Duodenal mucosa (tissue), 2 donors: ENCODE measurements at regions not wholly inside any gene's neighbourhood (a gene's known extent, or its start where the extent isn't known, plus 50 kb on each side); places are given as distances from the start of the nearest gene placed in this dataset.

ENCODE experiments used
- H3K27ac ChIP-seq: one replicate; pipeline ENCODE4 v1.7.0; 2013; ENCODE audit warnings: low read depth, low read length
- H3K27me3 ChIP-seq, 2 donors: one replicate each; pipeline ENCODE4 v1.7.0; 2013; ENCODE audit warnings: low read length in 2 of 2, control low read depth in 1 of 2; ENCODE audit not compliant: insufficient read depth in 2 of 2, control insufficient read depth in 1 of 2
- H3K36me3 ChIP-seq, 2 donors: one replicate each; pipeline ENCODE4 v1.7.0; 2013; ENCODE audit warnings: low read length in 2 of 2, control low read depth in 1 of 2; ENCODE audit not compliant: insufficient read depth in 2 of 2, control insufficient read depth in 1 of 2
- H3K4me1 ChIP-seq, 2 donors: one replicate each; pipeline ENCODE4 v1.7.0; 2013; ENCODE audit warnings: low read length in 2 of 2, control low read depth in 1 of 2; ENCODE audit not compliant: insufficient read depth in 2 of 2, control insufficient read depth in 1 of 2
- H3K4me3 ChIP-seq, 2 donors: one replicate each; pipeline ENCODE4 v1.7.0; 2013; ENCODE audit warnings: low read length in 2 of 2, low read depth in 1 of 2
- H3K9ac ChIP-seq, 2 donors: one replicate each; pipeline ENCODE4 v1.7.0; 2013; ENCODE audit warnings: low read length in 2 of 2, low read depth in 1 of 2
- H3K9me3 ChIP-seq, 2 donors: one replicate each; pipeline ENCODE4 v1.7.0; 2013; ENCODE audit warnings: low read length in 2 of 2, control low read depth in 1 of 2; ENCODE audit not compliant: control insufficient read depth in 1 of 2

DNA sequence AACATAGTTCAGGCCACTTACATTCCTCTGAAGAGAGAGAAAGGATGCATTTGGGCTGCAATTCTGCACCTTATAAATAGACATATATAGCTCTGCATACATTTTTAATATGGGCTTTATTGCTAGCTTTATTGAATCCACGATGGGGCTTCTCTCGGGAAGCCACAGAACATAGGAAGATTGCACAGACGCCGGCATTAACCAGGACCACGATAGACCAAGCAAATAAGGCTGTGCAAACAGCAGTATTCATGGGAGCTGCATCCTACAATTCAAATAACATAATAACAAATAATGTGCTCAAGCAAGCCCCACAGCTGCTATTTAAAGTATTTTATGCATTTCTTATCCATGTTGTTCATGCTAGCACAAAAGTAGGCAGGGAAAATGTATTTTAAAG lies 432.3 kb downstream of the TMEM114 start:
- no peak overlapping the region for H3K27ac ChIP-seq
- H3K36me3 ChIP-seq = no peaks in the 10 kb centered on the region
- no peak overlapping the region for H3K4me3 ChIP-seq
- H3K9me3 ChIP-seq = peaks cover 0 to 4% of the 10 kb centered on the region in 2 donors
- H3K9ac ChIP-seq = no peak overlapping the region
- no peaks in the 10 kb centered on the region for H3K4me1 ChIP-seq
- no peaks in the 10 kb centered on the region for H3K27me3 ChIP-seq

DNA sequence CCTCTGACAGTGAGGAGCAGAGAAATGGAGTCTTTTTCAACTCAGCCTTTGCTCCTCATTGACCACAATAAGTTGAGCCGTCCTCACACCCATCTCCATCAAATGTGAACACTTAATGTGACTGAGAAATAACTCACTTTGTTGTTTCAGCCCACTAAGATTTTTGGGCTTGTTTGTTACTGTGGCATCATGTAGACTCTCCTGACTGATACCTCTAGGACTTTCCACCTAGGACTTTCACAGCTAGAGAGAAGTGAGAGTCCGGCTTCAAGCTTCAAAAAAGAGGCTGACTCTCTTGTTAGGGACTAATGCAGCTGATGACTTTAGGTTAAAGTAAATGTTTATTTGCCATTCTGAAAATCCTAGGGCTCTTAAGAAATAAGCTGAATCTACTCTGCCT lies 435.0 kb downstream of the TMEM114 start:
- Histone ChIP-seq H3K4me3 (no peak overlapping the region), H3K27me3 (no peaks in the 10 kb centered on the region), H3K27ac (no peak overlapping the region), H3K4me1 (no peaks in the 10 kb centered on the region), H3K9ac (no peak overlapping the region), H3K36me3 (no peaks in the 10 kb centered on the region), H3K9me3 (peaks cover 0 to 4% of the 10 kb centered on the region in 2 donors)

DNA sequence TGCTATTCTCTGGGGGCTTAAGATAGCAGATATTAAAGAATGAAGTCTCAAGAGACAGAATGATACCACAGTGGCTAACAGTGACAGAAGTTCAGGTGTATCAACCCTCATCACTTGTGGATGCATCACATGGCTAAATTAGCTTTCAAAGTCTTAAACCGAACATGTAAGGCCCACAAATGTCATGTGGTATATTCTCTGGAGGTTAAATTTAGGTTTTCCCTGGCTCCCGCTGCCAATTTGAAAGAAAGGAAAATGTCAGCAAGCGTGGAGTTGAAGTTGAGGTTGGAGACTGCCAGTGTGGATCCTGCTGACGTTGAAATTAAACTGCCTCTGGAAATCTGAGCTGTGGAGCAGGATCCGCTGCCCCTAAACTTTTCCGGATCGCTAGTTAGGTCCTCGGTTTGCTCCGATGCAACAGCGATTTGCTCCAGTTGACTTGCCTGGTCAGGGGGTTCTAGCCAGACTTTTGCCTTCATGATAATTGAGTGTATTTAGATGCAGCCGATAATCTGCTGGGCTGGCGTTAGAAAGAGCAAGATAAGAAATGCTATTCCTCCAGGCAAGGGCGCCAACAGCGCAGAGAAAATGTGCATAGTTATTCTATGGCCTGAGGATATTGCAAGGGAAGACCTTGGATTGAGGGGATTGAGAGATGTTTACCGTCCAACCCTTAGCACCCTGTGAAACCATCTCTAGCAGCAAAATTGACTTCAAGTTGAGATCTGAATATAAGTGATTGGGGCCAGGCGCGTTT lies 443.9 kb downstream of the TMEM114 start:
- Histone ChIP-seq H3K4me3 (no peak overlapping the region), H3K36me3 (no peaks in the 10 kb centered on the region), H3K9me3 (no peaks in the 10 kb centered on the region), H3K9ac (no peak overlapping the region), H3K27me3 (no peaks in the 10 kb centered on the region), H3K4me1 (no peaks in the 10 kb centered on the region), H3K27ac (no peak overlapping the region)

DNA sequence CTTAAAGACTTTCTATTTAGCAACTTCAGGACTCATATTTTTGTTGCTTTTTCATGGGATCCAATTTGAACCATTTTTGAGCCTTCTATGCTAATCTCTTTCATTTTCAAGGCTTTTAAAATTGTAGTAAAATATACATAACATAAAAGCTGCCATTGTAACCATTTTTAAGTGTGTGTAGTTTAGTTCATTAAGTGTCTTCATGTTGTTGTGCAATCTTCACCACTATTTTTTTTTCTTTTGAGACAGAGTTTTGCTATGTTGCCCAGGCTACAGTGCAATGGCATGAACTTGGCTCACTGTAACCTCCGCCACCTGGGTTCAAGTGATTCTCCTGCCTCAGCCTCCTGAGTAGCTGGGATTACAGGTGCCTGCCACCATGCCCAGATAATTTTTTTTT lies 451.6 kb downstream of the TMEM114 start:
- no peak overlapping the region for H3K4me3 ChIP-seq
- no peak overlapping the region for H3K9ac ChIP-seq
- no peaks in the 10 kb centered on the region for H3K27me3 ChIP-seq
- H3K36me3 ChIP-seq = no peaks in the 10 kb centered on the region
- no peaks in the 10 kb centered on the region for H3K9me3 ChIP-seq
- no peaks in the 10 kb centered on the region for H3K4me1 ChIP-seq
- H3K27ac ChIP-seq = no peak overlapping the region

DNA sequence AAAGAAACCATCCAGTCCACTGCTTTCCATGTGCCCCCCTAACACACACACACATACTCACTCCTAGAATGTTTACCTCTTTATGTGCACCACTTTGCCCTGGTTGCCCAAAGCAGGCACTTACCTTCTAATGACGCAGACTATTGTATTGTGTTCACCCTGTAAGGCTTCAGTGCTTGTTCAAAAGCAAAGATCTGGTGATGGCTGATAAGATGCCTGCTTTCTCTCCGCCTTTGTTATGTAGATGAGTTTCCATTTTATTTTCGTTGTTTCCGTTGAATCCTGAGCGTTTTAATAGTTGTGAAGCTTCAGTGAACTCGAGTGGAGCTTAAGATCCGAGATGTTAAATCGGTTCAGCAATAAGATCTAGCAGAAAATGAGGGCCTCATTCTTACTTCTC lies 452.7 kb downstream of the TMEM114 start:
- H3K4me3 ChIP-seq = no peak overlapping the region
- no peak overlapping the region for H3K27ac ChIP-seq
- no peaks in the 10 kb centered on the region for H3K4me1 ChIP-seq
- no peaks in the 10 kb centered on the region for H3K27me3 ChIP-seq
- no peaks in the 10 kb centered on the region for H3K9me3 ChIP-seq
- no peak overlapping the region for H3K9ac ChIP-seq
- H3K36me3 ChIP-seq = no peaks in the 10 kb centered on the region

DNA sequence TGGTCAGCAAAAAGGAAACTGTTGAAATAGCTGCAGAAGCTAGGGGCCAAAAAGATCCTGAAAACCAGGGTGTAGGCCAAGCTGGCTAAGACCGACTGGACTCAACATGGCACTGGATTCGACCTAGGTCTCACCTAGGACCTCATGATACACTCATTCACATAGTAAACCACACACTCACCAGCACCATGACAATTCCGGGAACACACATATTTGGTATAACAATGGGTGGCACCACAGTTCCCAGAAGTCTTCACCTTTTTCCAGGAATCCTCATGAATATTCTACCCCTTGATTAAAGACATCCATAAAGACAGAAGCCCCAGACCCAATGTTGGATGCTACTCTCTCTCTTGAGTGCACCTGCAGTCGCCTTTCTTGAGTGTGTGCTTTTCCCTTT lies 460.1 kb downstream of the TMEM114 start:
- Histone ChIP-seq H3K9ac (no peak overlapping the region), H3K27ac (no peak overlapping the region), H3K4me1 (no peaks in the 10 kb centered on the region), H3K36me3 (no peaks in the 10 kb centered on the region), H3K27me3 (no peaks in the 10 kb centered on the region), H3K9me3 (peaks cover 0 to 6% of the 10 kb centered on the region in 2 donors), H3K4me3 (no peak overlapping the region)

DNA sequence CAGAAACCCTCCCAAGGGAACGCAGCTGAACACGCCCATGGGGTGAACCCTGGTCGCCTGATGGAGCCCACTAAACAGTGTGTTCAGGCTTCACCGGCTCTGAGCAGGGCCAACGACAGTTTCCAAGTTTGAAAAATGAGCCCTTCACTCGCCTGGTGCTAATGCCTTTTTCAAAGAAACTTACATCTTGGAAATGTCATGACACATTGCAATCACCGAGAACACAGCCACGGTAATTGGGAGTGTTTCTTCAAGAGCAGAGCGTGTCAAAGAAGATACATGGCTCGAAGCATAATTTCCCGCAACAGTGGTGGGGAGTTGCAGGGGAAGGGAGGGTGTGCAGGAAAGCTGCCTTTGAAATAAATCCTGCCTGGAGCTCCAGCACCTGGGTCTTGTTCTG lies 463.2 kb downstream of the TMEM114 start:
- Histone ChIP-seq H3K4me3 (no peak overlapping the region), H3K27ac (no peak overlapping the region), H3K4me1 (no peaks in the 10 kb centered on the region), H3K27me3 (no peaks in the 10 kb centered on the region), H3K9ac (no peak overlapping the region), H3K36me3 (no peaks in the 10 kb centered on the region), H3K9me3 (peaks cover 0 to 6% of the 10 kb centered on the region in 2 donors)

DNA sequence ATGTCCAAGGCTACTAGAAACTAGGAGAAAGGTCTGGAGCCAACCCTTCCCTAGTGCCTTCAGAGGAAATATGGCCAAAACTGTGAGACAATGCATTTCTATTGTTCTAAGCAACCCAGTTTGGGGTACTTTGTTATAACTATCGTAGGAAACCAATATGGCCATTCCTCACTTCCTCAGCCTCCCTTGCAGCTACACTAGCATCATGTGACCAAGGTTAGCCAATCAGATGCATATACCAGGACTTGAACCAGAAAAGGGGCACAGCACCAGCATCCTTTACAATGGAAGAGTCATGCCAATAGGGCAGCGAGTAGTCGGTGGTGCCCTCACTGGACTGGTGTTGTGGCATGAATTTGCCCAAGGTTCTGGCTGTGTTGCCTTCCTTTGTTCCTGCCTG lies 464.0 kb downstream of the TMEM114 start:
- Histone ChIP-seq H3K4me1 (no peaks in the 10 kb centered on the region), H3K9me3 (peaks cover 0 to 6% of the 10 kb centered on the region in 2 donors)

DNA sequence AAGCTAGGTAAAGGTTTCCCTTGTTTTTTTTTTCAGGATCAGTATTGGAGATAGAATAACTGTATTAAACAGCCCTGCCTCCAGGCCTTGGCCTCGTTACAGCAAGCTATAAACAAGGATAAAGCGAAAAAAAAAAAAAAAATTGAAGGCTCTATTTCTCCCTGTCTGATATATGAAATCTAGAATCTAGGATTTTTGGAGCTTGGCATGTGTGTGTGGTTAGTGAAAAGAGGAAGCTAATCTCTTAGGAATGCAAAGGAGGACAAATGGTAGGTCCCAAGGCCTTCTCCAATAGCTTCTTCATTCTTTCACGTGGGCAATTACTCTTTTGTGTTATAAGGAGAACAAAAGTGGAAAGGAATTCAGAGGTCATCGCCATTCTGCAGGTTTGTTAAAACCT lies 470.3 kb downstream of the TMEM114 start:
- no peak overlapping the region for H3K9ac ChIP-seq
- H3K27ac ChIP-seq = no peak overlapping the region
- H3K4me3 ChIP-seq = no peak overlapping the region
- no peaks in the 10 kb centered on the region for H3K27me3 ChIP-seq
- no peaks in the 10 kb centered on the region for H3K9me3 ChIP-seq
- no peaks in the 10 kb centered on the region for H3K36me3 ChIP-seq
- no peaks in the 10 kb centered on the region for H3K4me1 ChIP-seq

More for the DNA sequence above, 464.0 kb downstream of the TMEM114 start:
- no peaks in the 10 kb centered on the region for H3K27me3 ChIP-seq
- no peak overlapping the region for H3K27ac ChIP-seq
- no peaks in the 10 kb centered on the region for H3K36me3 ChIP-seq
- no peak overlapping the region for H3K9ac ChIP-seq
- H3K4me3 ChIP-seq = no peak overlapping the region

DNA sequence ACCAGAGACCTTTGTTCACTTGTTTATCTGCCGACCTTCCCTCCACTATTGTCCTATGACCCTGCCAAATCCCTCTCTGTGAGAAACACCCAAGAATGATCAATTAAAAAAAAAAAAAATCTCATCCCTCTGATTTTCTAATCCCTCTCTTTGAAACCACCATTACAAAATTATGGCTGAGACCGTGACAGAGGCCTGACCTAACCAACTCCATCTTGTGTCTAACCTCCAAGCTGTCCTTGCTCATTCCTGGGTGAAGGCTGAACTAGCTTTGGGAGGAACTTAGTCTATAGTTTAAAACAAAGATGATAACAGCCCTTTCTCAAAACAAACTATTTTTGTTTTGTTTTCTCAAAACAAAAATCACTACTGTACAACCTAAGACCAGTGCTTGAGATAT lies 474.5 kb downstream of the TMEM114 start:
- no peak overlapping the region for H3K27ac ChIP-seq
- H3K4me3 ChIP-seq = no peak overlapping the region
- H3K4me1 ChIP-seq = no peaks in the 10 kb centered on the region
- no peaks in the 10 kb centered on the region for H3K27me3 ChIP-seq
- H3K9ac ChIP-seq = no peak overlapping the region
- no peaks in the 10 kb centered on the region for H3K36me3 ChIP-seq
- no peaks in the 10 kb centered on the region for H3K9me3 ChIP-seq
